Smooth muscle cell (in vitro differentiated cells): ENCODE measurements at regions not wholly inside any gene's neighbourhood (a gene's known extent, or its start where the extent isn't known, plus 50 kb on each side); places are given as distances from the start of the nearest gene placed in this dataset.

Source experiments
- DNase-seq: peaks from one replicate; lab custom pipeline; 2025; ENCODE audit not compliant: unreplicated experiment; lab: John Stamatoyannopoulos, UW
- H2AFZ ChIP-seq: fragments of 200-600 bp; sonication (generic); 2 replicates; pipeline ENCODE4 v1.6.0; 2016; ENCODE audit warnings: antibody characterized with exemption, low read depth, mild to moderate bottlenecking
- H3F3A ChIP-seq: fragments of 200-600 bp; sonication (generic); 2 replicates; pipeline ENCODE4 v1.6.0; 2017; ENCODE audit warnings: antibody characterized with exemption, low read depth
- H3K27ac ChIP-seq: fragments of 200-600 bp; sonication (generic); 2 replicates; pipeline ENCODE4 v1.5.1; 2016; ENCODE audit warnings: low read depth, mild to moderate bottlenecking
- H3K27me3 ChIP-seq: fragments of 200-600 bp; sonication (generic); 2 replicates; pipeline ENCODE4 v1.6.1; 2016; ENCODE audit warnings: low read depth, mild to moderate bottlenecking
- H3K36me3 ChIP-seq: fragments of 200-600 bp; sonication (generic); 2 replicates; pipeline ENCODE4 v1.5.1; 2016; ENCODE audit warnings: low read depth
- H3K4me1 ChIP-seq: fragments of 200-600 bp; sonication (generic); 2 replicates; pipeline ENCODE4 v1.5.1; 2016; ENCODE audit warnings: low read depth
- H3K4me2 ChIP-seq: fragments of 200-600 bp; sonication (generic); 2 replicates; pipeline ENCODE4 v1.6.0; 2016; ENCODE audit warnings: mild to moderate bottlenecking
- H3K4me3 ChIP-seq: fragments of 200-600 bp; sonication (generic); 2 replicates; pipeline ENCODE4 v1.5.1; 2016; ENCODE audit warnings: mild to moderate bottlenecking
- H3K79me2 ChIP-seq: fragments of 200-600 bp; sonication (generic); 2 replicates; pipeline ENCODE4 v1.6.0; 2016; ENCODE audit warnings: low read depth, mild to moderate bottlenecking
- H3K9ac ChIP-seq: fragments of 200-600 bp; sonication (generic); 2 replicates; pipeline ENCODE4 v1.6.0; 2016; ENCODE audit warnings: low read depth
- H3K9me3 ChIP-seq: fragments of 200-600 bp; sonication (generic); replicated peaks from 2 replicates; pipeline ENCODE4 v1.5.1; 2016; ENCODE audit warnings: low read depth
- H4K20me1 ChIP-seq: fragments of 200-600 bp; sonication (generic); 2 replicates; pipeline ENCODE4 v1.6.0; 2016; ENCODE audit warnings: low read depth
- CTCF ChIP-seq: fragments of 200-600 bp; sonication (generic); IDR thresholded peaks from 2 replicates; pipeline ENCODE4 v1.5.1; 2017; ENCODE audit warnings: borderline replicate concordance, mild to moderate bottlenecking, antibody characterized with exemption; ENCODE audit not compliant: insufficient read depth, poor library complexity, severe bottlenecking
- WGBS: methylation state at CpG from one replicate; pipeline ENCODE4 v1.1.7; 2016; ENCODE audit warnings: low lambda C conversion rate; 5-methylcytosine and 5-hydroxymethylcytosine counted together

- no peak overlapping the region for H3K27ac ChIP-seq
- H3K4me3 ChIP-seq = no peak overlapping the region
- H2AFZ ChIP-seq = no peak overlapping the region
- TF ChIP-seq CTCF = no peak
- no peaks in the 10 kb centered on the region for H3K79me2 ChIP-seq
- H3K36me3 ChIP-seq = no peaks in the 10 kb centered on the region
- H3F3A ChIP-seq = no peaks in the 10 kb centered on the region
- H3K27me3 ChIP-seq = no peaks in the 10 kb centered on the region
- no peak for DNase-seq
- no peaks in the 10 kb centered on the region for H3K9me3 ChIP-seq
- H3K4me1 ChIP-seq = peaks cover 6% of the 10 kb centered on the region
- no peaks in the 10 kb centered on the region for H4K20me1 ChIP-seq
- H3K4me2 ChIP-seq = no peak overlapping the region
- WGBS = 91% methylated on average over 3 of the region's 3 CpGs
- no peak overlapping the region for H3K9ac ChIP-seq
Measured at GRCh38 chr21:32211306-32211705, 67.5 kb downstream of the MIS18A start.

- H3K4me2 ChIP-seq = no peak overlapping the region
- DNase-seq = no peak
- no peaks in the 10 kb centered on the region for H3K36me3 ChIP-seq
- no peak overlapping the region for H3K4me3 ChIP-seq
- H3F3A ChIP-seq = no peaks in the 10 kb centered on the region
- no peaks in the 10 kb centered on the region for H3K9me3 ChIP-seq
- no peaks in the 10 kb centered on the region for H3K27me3 ChIP-seq
- no peaks in the 10 kb centered on the region for H3K79me2 ChIP-seq
- WGBS = 80% methylated on average over 4 of the region's 4 CpGs
- no peaks in the 10 kb centered on the region for H4K20me1 ChIP-seq
- TF ChIP-seq CTCF = no peak
- no peak overlapping the region for H2AFZ ChIP-seq
- no peak overlapping the region for H3K9ac ChIP-seq
- no peaks in the 10 kb centered on the region for H3K4me1 ChIP-seq
- no peak overlapping the region for H3K27ac ChIP-seq
Measured at GRCh38 chr21:32209580-32209979, 69.3 kb downstream of the MIS18A start.

GRCh38 chr21:32207406-32207716, 71.5 kb downstream of the MIS18A start:
- Histone ChIP-seq H3K9me3 (no peaks in the 10 kb centered on the region), H3K4me3 (no peak overlapping the region), H3K36me3 (no peaks in the 10 kb centered on the region), H2AFZ (no peak overlapping the region), H3K27me3 (no peaks in the 10 kb centered on the region), H3F3A (no peaks in the 10 kb centered on the region), H3K27ac (no peak overlapping the region), H3K4me2 (no peak overlapping the region), H3K4me1 (no peaks in the 10 kb centered on the region), H3K79me2 (no peaks in the 10 kb centered on the region), H4K20me1 (no peaks in the 10 kb centered on the region), H3K9ac (no peak overlapping the region)
- whole genome bisulfite sequencing = 18% methylated on average over 2 of the region's 2 CpGs
- TF ChIP-seq CTCF = no peak
- no peak for DNase-seq

GRCh38 chr21:32206631-32207405, 72.0 kb downstream of the MIS18A start:
- H4K20me1 ChIP-seq = no peaks in the 10 kb centered on the region
- H3K27ac ChIP-seq = no peak overlapping the region
- H3K4me2 ChIP-seq = no peak overlapping the region
- no peak for DNase-seq
- H3F3A ChIP-seq = no peaks in the 10 kb centered on the region
- H3K4me1 ChIP-seq = no peaks in the 10 kb centered on the region
- no peaks in the 10 kb centered on the region for H3K36me3 ChIP-seq
- no peak overlapping the region for H2AFZ ChIP-seq
- H3K4me3 ChIP-seq = no peak overlapping the region
- H3K9me3 ChIP-seq = no peaks in the 10 kb centered on the region
- WGBS = 68% methylated on average over 16 of the region's 16 CpGs
- H3K79me2 ChIP-seq = no peaks in the 10 kb centered on the region
- no peak for TF ChIP-seq CTCF
- H3K9ac ChIP-seq = no peak overlapping the region
- H3K27me3 ChIP-seq = no peaks in the 10 kb centered on the region
